ENCODE measurements at regions not wholly inside any gene's neighbourhood (a gene's known extent, or its start where the extent isn't known, plus 50 kb on each side); places are given as distances from the start of the nearest gene placed in this dataset.

DNA sequence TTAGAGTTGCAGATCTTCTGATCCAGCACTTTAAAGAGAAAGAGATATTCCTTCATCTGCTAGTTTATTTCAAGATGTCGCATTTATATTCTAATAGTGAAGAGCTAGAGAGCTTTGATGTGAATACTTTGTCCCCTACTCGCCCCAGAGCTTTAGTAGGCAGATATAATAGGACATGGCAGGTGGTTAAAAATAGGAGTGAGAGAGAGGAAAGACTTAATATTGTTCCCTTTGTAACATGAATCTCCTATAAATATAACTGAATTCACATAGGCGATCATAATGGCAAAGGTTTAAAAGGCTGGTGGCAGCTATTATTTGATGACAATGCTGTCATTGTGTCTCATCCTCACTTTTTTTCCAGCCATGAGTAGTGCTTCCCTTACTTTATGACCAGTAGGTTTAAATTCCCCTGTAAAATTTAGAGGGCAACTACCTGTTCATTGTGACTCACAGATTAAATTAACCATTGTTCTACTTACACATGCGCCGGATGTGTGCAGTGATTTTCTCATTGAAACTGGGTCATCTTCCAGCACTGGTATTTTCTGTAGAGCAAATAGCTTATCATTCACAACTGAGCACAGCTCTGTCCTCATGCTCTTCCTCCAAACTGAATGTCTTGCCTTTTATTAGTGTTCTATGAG is 906.7 kb upstream of the CELF2 start:
- Mint-ChIP-seq H3K36me3 (no peaks in the 10 kb centered on the region), H3K27ac (no peak overlapping the region), H3K4me1 (no peaks in the 10 kb centered on the region), H3K9me3 (no peaks in the 10 kb centered on the region), H3K4me3 (no peak overlapping the region)
- no peak for DNase-seq (ENCODE audit: low spot score in 2 of 2)
- no peak for ATAC-seq

DNA sequence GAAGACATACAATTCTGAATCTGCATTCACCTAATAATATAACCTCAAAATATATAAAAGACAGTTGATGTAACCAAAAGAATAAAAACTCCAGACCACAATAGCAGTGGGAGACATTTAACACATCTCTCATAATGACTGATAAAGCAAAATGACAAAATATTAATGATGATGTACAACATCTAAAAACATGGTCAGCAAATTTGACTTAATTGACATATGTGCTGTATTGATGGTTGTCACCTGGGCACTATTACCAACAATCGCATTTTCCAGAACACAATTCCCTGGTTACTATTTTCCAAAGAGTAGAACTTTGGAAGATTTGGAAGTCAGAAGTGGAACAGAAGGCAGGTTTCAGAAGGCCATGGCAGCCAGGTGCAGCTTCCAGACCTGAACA is 899.5 kb upstream of the CELF2 start:
- no peak for ATAC-seq
- Mint-ChIP-seq H3K9me3 (peaks cover 3% of the 10 kb centered on the region), H3K4me3 (no peak overlapping the region), H3K27ac (no peak overlapping the region), H3K36me3 (no peaks in the 10 kb centered on the region), H3K4me1 (no peaks in the 10 kb centered on the region)
- DNase-seq (ENCODE audit: low spot score in 2 of 2), result no peak

DNA sequence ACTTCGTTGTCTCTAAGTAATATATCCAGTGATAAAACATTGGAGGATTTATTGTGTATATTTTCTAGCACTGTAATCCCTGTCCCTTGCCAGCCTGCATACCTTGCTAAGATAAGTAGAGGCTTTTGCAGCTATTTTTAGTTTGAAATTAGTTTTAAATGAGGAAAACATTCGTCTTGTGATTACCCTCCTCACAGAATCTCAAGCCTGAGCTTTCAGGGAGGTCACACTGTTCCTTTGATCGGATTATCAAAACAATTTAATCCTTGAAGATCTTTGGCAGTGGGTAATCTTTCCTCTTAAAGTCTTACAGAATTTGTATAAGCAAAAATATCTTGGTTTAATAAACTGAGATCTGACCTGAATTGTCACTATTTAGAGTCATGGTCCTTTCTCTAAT is 897.0 kb upstream of the CELF2 start:
- ATAC-seq (no peak), DNase-seq (ENCODE audit: low spot score in 2 of 2) (no peak)
- Mint-ChIP-seq H3K36me3 (no peaks in the 10 kb centered on the region), H3K4me1 (no peaks in the 10 kb centered on the region), H3K4me3 (no peak overlapping the region), H3K27ac (no peak overlapping the region), H3K9me3 (peaks cover 5% of the 10 kb centered on the region)

DNA sequence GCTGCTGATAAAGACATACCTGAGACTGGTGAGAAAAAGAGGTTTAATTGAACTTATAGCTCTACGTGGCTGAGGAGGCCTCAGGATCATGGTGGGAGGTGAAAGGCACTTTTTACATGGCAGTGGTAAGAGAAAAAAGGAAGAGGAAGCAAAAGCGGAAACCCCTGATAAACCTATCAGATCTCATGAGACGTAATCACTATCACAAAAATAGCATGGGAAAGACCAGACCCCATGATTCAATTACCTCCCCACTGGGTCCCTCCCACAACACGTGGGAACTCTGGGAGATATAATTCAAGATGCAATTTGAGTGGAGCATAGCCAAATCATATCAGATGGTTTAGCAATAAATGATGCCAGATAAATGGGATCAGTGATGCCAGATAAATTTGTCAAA is 892.0 kb upstream of the CELF2 start:
- H3K36me3 Mint-ChIP-seq, result no peaks in the 10 kb centered on the region
- H3K9me3 Mint-ChIP-seq, result peaks cover 3% of the 10 kb centered on the region
- ATAC-seq, result no peak
- DNase-seq (ENCODE audit: low spot score in 2 of 2), result no peak
- no peak overlapping the region for H3K27ac Mint-ChIP-seq
- no peak overlapping the region for H3K4me3 Mint-ChIP-seq
- H3K4me1 Mint-ChIP-seq, result no peaks in the 10 kb centered on the region

DNA sequence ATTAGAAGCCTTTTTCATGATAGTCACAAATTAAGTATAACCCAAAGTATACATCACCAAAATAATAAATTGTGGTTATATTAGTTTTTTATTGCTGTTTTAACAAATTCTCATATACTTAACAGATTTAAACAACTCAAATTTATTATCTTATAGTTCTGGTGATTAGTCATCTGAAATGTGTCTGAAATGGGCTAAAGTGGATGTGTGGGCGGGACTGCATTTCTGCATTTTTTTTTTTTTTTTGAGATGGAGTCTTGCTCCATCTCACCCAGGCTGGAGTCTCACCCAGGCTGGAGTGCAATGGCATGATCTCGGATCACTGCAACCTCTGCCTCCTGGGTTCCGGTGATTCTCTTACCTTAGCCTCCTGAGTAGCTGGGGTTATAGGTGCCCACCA is 891.5 kb upstream of the CELF2 start:
- no peaks in the 10 kb centered on the region for H3K36me3 Mint-ChIP-seq
- no peak for ATAC-seq
- no peak for DNase-seq (ENCODE audit: low spot score in 2 of 2)
- H3K4me3 Mint-ChIP-seq, result no peak overlapping the region
- peaks cover 3% of the 10 kb centered on the region for H3K9me3 Mint-ChIP-seq
- H3K27ac Mint-ChIP-seq, result no peak overlapping the region
- no peaks in the 10 kb centered on the region for H3K4me1 Mint-ChIP-seq

DNA sequence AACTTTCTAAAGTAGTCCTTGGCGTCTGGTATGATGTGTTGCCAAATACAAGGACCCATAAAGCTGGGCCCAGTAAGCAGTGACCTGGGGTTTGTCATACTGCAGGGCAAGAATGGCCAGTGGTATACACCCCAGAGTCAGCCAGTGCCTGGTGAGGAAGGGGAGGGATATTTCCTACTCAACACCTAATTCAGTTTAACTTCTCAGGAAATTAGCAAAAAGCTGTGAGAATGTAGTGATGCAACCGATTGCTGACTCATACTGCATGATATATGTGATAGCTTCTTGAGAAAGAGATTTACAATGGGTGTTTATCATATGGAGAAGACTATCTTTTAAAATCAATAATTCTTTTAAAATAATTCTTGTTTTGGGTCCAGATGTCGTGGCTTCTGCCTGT is 889.3 kb upstream of the CELF2 start:
- Mint-ChIP-seq H3K9me3 (peaks cover 3% of the 10 kb centered on the region), H3K27ac (no peak overlapping the region), H3K4me3 (no peak overlapping the region), H3K4me1 (no peaks in the 10 kb centered on the region), H3K36me3 (no peaks in the 10 kb centered on the region)
- DNase-seq (ENCODE audit: low spot score in 2 of 2), result no peak
- ATAC-seq, result no peak

DNA sequence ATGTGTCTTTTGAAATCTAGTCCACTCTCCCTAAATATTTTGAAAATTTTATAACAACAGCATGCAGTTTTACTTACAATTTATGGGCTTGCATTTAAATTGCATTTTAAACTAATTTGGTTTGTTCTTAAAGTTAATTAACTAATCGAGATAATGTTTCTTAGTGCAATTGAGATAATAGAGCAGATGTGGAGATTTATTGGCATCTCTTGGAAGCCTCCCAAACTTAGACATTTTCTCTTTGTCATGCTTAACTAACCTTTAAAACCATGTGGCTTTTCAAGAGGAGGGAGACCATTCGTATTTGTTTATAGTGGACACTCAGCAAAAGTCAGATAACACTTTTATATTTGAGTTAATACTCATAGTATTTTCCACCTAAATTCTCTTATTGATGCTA is 887.0 kb upstream of the CELF2 start:
- ATAC-seq (no peak), DNase-seq (ENCODE audit: low spot score in 2 of 2) (no peak)
- H3K36me3 Mint-ChIP-seq, result no peaks in the 10 kb centered on the region
- H3K9me3 Mint-ChIP-seq, result no peaks in the 10 kb centered on the region
- H3K27ac Mint-ChIP-seq, result no peak overlapping the region
- no peak overlapping the region for H3K4me3 Mint-ChIP-seq
- no peaks in the 10 kb centered on the region for H3K4me1 Mint-ChIP-seq

DNA sequence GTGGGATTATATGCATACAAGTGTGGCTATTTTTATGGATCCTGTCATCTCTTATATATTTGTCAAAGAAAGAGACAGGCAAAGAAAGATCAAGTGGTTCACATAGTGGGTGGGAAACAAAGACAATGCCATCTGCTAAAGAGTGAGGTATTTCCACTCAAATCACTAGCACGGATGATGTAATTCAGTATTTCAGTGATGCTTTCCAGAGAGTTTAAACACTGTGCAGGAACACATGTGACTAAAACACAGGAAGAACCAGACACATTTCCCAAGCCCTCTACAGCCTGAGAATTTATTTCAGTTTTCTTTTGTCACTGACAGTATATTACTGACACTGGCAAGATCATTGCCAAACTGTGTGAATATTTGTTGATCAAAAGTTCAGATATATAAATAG is 885.7 kb upstream of the CELF2 start:
- Mint-ChIP-seq H3K9me3 (no peaks in the 10 kb centered on the region), H3K27ac (no peak overlapping the region), H3K4me1 (no peaks in the 10 kb centered on the region), H3K4me3 (no peak overlapping the region), H3K36me3 (no peaks in the 10 kb centered on the region)
- ATAC-seq (no peak), DNase-seq (ENCODE audit: low spot score in 2 of 2) (no peak)

DNA sequence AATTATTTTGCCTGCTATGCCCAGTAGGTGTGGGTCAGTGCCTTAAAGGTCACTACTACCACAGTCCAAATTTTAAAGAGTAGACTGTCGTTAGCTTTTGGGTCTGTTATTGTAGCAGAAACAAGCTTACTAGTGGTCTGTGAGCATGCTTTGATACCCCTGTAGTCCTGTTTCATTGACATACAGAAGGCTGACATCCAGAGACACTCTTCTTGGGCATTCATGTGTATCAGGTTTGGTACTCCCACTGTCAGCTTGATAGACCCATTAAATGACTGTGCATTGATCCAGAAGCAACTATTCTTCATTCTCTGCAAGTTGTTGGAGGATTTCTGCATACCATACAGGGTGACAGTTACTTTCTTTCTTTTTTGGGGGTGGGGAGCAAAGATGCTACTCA is 884.4 kb upstream of the CELF2 start:
- Mint-ChIP-seq H3K4me1 (no peaks in the 10 kb centered on the region), H3K9me3 (no peaks in the 10 kb centered on the region), H3K27ac (no peak overlapping the region), H3K4me3 (no peak overlapping the region), H3K36me3 (no peaks in the 10 kb centered on the region)
- ATAC-seq (no peak), DNase-seq (ENCODE audit: low spot score in 2 of 2) (no peak)

DNA sequence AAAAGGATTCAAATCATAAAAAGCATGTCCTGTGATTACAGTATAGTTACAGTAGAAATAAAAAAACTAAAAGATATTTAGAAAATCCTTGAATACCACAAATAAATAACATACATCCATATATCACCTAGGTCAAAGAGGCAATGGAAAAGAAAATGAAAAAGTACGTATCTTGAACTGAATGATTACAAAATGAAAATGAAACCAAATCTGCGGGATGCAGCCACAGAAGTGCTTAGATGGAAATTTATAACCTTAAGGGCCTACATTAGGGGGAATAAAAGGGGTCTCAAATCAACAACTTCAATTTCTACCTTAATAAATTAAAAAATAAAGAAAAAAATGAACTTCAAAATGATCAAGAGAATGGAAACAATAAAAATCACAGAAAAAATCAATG is 879.0 kb upstream of the CELF2 start:
- H3K36me3 Mint-ChIP-seq, result no peaks in the 10 kb centered on the region

DNA sequence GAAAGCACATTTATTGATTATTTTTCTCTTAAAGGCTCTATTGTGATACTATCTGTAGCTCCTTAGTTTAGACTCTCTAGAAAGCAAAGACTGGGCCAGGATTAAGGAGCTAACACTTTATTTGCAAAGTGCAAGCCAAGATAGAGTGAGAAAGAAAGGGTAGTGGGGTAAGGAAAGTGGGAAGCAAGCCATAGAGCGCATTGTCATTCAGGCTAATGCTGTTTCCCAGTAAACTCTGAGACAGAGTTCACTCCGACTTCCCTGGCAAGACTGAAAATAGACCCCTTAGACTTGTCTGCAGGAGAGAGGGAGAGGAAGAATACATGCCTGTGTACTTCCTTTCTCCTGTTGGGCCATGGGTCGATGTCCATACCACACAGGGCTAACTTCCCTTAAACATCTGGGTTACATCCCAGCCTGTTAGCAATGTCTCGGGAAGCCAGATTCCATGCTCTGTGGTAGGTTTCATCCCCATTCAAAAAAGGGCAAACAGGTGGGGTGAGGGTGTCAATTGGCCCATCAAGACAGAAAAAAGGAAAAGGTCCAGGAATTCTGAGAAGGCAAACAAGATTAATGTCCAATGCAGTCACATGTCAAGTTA is 875.8 kb upstream of the CELF2 start:
- Mint-ChIP-seq H3K4me1 (no peaks in the 10 kb centered on the region), H3K27ac (no peak overlapping the region), H3K9me3 (no peaks in the 10 kb centered on the region), H3K36me3 (no peaks in the 10 kb centered on the region), H3K4me3 (no peak overlapping the region)
- ATAC-seq (peak; percentile 13), DNase-seq (ENCODE audit: low spot score in 2 of 2) (no peak)

More for the DNA sequence above, 879.0 kb upstream of the CELF2 start:
- H3K27ac Mint-ChIP-seq, result no peak overlapping the region
- ATAC-seq, result no peak
- no peak for DNase-seq (ENCODE audit: low spot score in 2 of 2)
- no peaks in the 10 kb centered on the region for H3K9me3 Mint-ChIP-seq
- peak overlapping the region; percentile 22 for H3K4me3 Mint-ChIP-seq
- no peaks in the 10 kb centered on the region for H3K4me1 Mint-ChIP-seq

DNA sequence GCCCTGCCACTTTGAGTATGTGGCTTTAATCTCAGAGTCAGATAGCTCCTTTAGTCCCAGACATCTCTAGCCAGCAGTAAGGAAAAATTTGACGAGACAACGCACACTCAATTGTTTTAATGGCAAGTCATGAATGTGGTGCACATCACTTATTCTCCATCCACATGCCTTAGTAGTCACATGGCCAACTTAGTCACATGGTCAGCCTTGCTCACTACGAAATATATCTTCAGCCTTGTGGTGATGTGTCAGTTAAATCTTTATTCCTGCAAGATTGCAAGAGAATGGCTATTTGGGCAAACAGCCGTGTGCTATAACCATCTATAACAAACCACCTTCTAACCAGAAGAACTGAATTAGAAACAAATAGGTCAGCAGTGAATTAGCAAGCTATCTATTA is 871.1 kb upstream of the CELF2 start:
- no peak for ATAC-seq

DNA sequence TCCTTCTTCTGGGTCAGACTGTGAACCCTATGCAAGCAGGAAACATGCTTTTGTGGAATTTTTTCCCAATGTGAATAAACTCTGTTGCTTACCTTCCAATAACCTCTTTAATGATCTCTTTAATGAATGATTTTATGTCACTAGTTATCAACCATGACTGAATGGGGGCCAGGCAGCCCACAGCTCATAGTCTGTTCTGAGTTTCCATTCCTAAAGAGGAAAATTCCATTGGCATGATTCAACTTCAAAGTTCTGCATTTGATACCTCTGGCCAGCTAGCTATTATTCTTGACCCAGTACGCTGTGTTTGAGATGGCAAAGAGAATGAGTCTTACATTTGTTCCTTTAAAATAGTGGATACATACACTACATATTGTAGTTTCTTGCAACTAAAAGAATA is 867.8 kb upstream of the CELF2 start:
- Mint-ChIP-seq H3K4me1 (no peaks in the 10 kb centered on the region), H3K4me3 (no peak overlapping the region), H3K27ac (no peak overlapping the region), H3K9me3 (no peaks in the 10 kb centered on the region), H3K36me3 (no peaks in the 10 kb centered on the region)
- ATAC-seq (no peak), DNase-seq (ENCODE audit: low spot score in 2 of 2) (no peak)

More for the DNA sequence above, 871.1 kb upstream of the CELF2 start:
- Mint-ChIP-seq H3K4me1 (no peaks in the 10 kb centered on the region), H3K27ac (no peak overlapping the region), H3K36me3 (no peaks in the 10 kb centered on the region), H3K4me3 (no peak overlapping the region), H3K9me3 (no peaks in the 10 kb centered on the region)
- no peak for DNase-seq (ENCODE audit: low spot score in 2 of 2)

DNA sequence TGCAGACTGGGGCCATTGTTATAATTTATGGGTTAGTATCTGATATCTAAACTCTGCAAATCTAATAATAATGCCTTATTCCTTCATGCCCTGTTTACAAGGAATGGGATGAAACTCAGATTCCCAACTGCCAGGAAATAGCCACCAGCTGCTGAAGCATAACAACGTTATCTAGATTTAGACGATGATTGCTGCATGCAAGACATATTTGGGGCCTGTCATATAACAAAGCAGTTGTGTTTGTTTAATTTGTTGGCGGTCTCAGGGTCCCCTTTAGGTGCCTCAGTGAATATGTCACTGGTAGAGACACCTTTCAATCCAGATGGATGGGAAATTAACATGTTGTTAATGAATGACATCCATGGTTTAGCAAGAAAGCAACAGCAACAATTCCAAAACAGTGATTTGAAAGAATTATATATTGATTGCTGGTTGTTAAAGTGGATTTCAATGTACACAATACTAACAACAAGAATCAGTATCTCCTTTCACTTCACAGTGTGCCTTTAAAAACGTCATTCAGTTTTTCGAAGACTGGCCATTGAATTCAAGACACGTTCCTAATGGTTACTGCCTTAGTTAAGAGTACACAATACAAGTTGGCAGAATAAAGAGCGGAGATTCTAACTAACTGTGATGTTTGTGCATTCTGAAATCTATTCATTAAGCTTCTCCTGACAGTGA is 860.6 kb upstream of the CELF2 start:
- ATAC-seq (no peak), DNase-seq (ENCODE audit: low spot score in 2 of 2) (no peak)
- no peaks in the 10 kb centered on the region for H3K9me3 Mint-ChIP-seq
- H3K36me3 Mint-ChIP-seq, result no peaks in the 10 kb centered on the region
- no peaks in the 10 kb centered on the region for H3K4me1 Mint-ChIP-seq
- no peak overlapping the region for H3K4me3 Mint-ChIP-seq
- H3K27ac Mint-ChIP-seq, result no peak overlapping the region

DNA sequence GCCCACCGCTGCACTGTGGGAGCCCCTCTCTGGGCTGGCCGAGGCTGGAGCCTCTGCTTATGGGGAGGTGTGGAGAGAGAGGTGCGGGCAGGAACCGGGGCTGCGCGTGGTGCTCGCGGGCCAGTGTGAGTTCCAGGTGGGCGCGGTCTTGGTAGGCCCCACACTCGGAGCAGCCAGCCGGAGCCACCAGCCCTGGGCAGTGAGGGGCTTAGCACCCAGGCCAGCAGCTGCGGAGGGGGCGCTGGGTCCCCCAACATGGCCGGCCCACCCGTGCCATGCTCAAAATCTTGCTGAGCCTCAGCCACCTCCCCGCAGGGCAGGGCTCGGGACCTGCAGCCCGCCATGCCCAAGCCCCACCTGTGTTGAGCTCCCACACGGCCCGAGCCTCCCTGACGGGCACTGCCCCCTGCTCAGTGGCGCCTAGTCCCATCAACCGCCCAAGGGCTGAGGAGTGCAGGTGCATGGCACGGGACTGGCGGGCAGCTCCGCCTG is 856.8 kb upstream of the CELF2 start:
- H3K9me3 Mint-ChIP-seq, result peaks cover 6% of the 10 kb centered on the region
- DNase-seq (ENCODE audit: low spot score in 2 of 2) (no peak), ATAC-seq (no peak)
- H3K4me1 Mint-ChIP-seq, result no peaks in the 10 kb centered on the region
- H3K36me3 Mint-ChIP-seq, result no peaks in the 10 kb centered on the region
- H3K27ac Mint-ChIP-seq, result no peak overlapping the region
- no peak overlapping the region for H3K4me3 Mint-ChIP-seq

DNA sequence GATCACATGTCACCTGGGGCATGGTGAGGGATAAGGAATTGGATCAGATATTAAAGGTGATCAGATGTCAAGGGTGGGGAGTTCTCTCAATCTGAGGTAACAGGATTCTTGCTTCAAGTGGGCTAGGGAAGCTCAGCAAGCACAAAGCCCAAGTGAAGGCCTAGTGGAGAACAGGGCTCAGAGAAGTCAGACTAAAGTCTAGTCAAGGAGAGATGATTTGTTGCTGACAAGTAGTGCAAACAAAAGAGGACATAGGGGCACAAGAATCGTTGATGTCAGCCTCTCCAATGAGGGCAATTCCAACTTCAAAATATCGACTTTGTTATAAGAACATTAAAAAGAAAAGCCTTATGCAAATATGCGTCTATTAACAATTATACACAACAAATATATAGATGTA is 852.8 kb upstream of the CELF2 start:
- H3K36me3 Mint-ChIP-seq, result no peaks in the 10 kb centered on the region
- ATAC-seq (no peak), DNase-seq (ENCODE audit: low spot score in 2 of 2) (no peak)
- H3K9me3 Mint-ChIP-seq, result peaks cover 9% of the 10 kb centered on the region
- H3K4me3 Mint-ChIP-seq, result no peak overlapping the region
- H3K27ac Mint-ChIP-seq, result no peak overlapping the region
- no peaks in the 10 kb centered on the region for H3K4me1 Mint-ChIP-seq

Data from stimulated activated effector memory CD8-positive, alpha-beta T cell treated with anti-CD3 and anti-CD28 coated beads, Interleukin-12 subunit alpha, Interleukin-12 subunit beta, amount 100 ng/mL, for 72 hours (primary cell).